GM12864 (cell line): ENCODE measurements at regions not wholly inside any gene's neighbourhood (a gene's known extent, or its start where the extent isn't known, plus 50 kb on each side); places are given as distances from the start of the nearest gene placed in this dataset.

ENCODE experiments used
- DNase-seq: peaks from one replicate; pipeline ENCODE4 v3.0.0-alpha.2; 2011; ENCODE audit warnings: low read depth
- H3K4me3 ChIP-seq: 2 replicates; pipeline ENCODE4 v1.5.1; 2011; ENCODE audit warnings: mild to moderate bottlenecking, low read depth, low read length, control low read depth
- TF ChIP-seq, protein P1 (sequence below): IDR thresholded peaks from 2 replicates; pipeline ENCODE4 v1.5.1; 2011; ENCODE audit warnings: low read depth, mild to moderate bottlenecking, moderate library complexity, low read length, control low read depth, inconsistent platforms; ENCODE audit errors: missing control alignments

DNA sequence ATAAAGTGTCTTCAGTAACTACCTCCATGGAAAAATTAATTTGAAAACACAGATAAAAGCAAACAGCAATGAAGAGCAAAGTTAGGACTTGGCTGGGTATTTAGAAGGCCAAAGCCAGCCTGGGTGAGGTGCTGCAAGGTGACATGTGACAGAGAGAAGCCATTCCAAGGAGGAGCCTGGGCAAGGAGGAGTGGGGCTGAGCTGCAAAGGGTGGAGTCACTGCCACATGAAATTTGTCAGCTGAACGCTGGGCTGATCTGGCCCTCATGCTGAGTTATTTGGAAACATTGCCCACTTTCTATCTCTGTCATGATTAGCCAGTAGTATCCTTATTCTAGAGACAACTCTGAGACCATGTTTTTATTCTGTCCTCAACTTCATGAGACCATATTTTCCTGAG lies 76.3 kb downstream of the PERP start:
- no peak overlapping the region for H3K4me3 ChIP-seq
- no peak for DNase-seq
- TF ChIP-seq, protein P1, sequence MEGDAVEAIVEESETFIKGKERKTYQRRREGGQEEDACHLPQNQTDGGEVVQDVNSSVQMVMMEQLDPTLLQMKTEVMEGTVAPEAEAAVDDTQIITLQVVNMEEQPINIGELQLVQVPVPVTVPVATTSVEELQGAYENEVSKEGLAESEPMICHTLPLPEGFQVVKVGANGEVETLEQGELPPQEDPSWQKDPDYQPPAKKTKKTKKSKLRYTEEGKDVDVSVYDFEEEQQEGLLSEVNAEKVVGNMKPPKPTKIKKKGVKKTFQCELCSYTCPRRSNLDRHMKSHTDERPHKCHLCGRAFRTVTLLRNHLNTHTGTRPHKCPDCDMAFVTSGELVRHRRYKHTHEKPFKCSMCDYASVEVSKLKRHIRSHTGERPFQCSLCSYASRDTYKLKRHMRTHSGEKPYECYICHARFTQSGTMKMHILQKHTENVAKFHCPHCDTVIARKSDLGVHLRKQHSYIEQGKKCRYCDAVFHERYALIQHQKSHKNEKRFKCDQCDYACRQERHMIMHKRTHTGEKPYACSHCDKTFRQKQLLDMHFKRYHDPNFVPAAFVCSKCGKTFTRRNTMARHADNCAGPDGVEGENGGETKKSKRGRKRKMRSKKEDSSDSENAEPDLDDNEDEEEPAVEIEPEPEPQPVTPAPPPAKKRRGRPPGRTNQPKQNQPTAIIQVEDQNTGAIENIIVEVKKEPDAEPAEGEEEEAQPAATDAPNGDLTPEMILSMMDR = no peak

DNA sequence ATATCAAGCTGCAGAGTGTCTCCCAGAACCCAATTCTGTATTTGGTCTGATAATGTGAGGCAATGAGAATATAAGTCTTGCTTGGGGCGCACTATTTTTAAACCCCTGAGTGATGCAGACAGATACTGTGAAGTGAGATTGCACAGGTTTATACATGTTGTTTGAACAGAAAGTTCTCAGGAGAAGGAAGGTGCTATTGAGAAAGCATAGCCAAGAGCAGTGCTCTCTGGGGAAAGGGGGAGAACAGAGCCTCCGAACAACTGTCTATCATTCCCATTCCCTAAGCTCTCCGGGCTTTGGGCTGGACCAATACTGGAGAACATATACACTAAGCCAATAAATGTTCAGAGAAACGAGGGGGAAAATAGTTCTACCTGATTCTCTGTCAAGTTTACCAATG lies 75.8 kb downstream of the PERP start:
- no peak overlapping the region for H3K4me3 ChIP-seq
- TF ChIP-seq, protein P1 = no peak
- DNase-seq = no peak

DNA sequence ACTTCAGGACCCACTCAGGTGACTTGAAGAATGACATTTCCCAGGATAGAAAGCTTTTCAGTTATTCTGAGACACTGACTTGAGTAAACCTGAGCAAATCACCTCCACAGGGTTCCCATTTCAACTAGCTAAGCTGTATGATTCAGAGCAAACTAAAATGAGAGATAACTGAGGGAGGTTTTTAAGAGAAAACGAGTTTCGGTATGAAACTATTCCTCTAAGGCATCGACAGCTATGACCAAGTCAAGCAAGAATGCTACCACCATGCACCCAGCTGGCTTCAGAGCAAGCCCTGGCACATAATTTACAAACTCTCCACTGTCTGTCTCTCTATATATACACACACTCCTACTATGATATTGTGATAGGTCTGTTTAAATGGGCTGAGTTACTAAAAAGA lies 75.4 kb downstream of the PERP start:
- TF ChIP-seq, protein P1 = no peak
- H3K4me3 ChIP-seq = no peak overlapping the region
- no peak for DNase-seq

DNA sequence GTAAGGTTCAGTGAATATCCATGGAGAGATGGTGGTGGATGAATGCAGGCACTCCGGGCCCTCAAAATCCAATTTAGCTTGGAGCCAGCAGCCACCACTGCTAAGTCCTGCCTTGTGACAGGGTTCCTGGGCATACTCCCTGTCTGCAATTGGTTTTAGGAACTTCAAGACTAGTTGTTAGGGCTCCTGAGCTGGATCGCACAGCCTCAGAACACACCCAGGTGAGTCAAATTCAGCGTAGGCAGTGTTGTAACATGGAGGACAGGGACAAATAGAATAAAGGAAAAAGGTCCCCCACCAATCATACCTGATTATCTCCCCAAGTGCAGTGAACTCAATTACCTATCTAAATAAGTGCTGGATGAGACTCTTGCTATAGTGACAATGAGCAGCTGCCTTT lies 74.6 kb downstream of the PERP start:
- H3K4me3 ChIP-seq = no peak overlapping the region
- DNase-seq = no peak
- TF ChIP-seq, protein P1 = no peak

DNA sequence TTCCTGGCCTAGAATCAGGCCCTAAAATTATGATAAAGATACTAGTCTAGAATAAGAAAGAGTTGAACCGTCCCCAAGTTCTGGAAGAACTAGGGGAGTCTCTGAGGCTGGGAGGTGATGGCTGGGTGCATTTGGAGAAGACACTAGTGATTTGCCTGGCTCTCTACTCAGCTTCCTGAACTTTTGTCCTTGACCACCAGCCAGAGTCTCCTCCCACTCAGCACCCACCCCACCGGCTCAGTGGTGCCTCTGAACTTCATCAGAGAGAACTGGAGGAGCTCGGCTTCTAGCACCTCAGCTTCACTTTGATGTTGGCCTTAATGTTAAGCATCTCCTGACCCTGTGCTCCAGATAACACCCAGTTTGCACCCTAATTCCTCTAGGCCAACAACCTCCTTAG lies 73.0 kb downstream of the PERP start:
- no peak overlapping the region for H3K4me3 ChIP-seq
- DNase-seq = no peak
- TF ChIP-seq, protein P1 = no peak

DNA sequence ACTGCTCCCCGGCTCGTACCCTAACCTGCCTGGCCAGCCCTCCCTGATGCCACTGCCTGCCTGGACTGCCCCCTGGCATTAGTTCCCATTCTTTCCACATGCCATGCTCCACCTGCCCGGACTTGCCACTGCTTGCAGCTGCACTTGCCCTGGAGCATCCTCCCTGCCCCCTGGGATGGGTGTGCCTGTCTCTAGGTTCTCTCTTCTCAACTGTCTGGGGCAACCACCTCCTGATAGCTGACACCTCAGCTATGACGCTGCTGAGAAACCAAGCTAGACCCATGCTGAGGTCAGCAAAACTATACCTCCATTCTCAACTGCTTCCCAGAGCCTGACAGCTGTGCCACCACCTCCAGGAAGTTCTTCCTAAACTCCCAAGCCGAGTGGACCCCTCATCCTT lies 72.1 kb downstream of the PERP start:
- no peak for DNase-seq
- TF ChIP-seq, protein P1 = no peak
- H3K4me3 ChIP-seq = no peak overlapping the region

DNA sequence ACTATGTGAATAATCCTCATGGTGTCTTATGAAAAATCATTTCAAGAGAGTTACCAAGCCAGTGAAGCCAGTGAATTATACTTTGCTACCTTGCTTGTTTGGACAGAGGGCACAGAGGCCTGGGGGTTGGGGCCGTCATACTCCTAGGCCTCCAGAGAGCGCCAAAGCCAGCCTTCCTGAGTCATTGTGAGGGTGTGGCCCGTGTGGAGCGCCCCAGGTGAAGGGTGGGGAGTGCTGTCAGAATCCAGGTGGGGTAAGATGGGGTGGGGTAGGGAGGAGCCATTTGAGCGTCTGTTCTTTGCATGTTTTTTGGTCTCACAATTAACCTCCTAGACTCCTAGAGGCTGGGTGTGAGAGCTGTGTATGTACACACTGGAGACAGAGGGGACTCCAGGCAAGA lies 71.1 kb downstream of the PERP start:
- TF ChIP-seq, protein P1 = no peak
- DNase-seq = no peak

More for the DNA sequence above, 71.1 kb downstream of the PERP start:
- no peak overlapping the region for H3K4me3 ChIP-seq
